RWPE2 (cell line): ENCODE measurements at regions not wholly inside any gene's neighbourhood (a gene's known extent, or its start where the extent isn't known, plus 50 kb on each side); places are given as distances from the start of the nearest gene placed in this dataset.

Experiments
- ATAC-seq: fragments of 200-7000 bp; cut with Tn5 transposase; 3 replicates; pipeline ENCODE4 v1.9.1; 2021; ENCODE audit warnings: low read depth
- DNase-seq: peaks from one replicate; pipeline ENCODE4 v3.0.0-alpha.2; 2020; ENCODE audit warnings: low spot score
- H3K27ac ChIP-seq: fragments of 450-650 bp; 2 replicates; pipeline ENCODE4 v1.5.1; 2017; ENCODE audit warnings: mild to moderate bottlenecking; ENCODE audit not compliant: poor library complexity, severe bottlenecking
- H3K27me3 ChIP-seq: fragments of 250-450 bp; sonication (Bioruptor Pico); 2 replicates; pipeline ENCODE4 v1.5.1; 2021; ENCODE audit warnings: mild to moderate bottlenecking, moderate library complexity; ENCODE audit not compliant: insufficient read depth, poor library complexity, severe bottlenecking
- H3K36me3 ChIP-seq: fragments of 250-450 bp; sonication (Bioruptor Pico); 2 replicates; pipeline ENCODE4 v1.5.1; 2020; ENCODE audit warnings: low read depth, mild to moderate bottlenecking, moderate library complexity
- H3K4me1 ChIP-seq: fragments of 250-450 bp; sonication (Bioruptor Pico); 2 replicates; pipeline ENCODE4 v1.5.1; 2021; ENCODE audit warnings: mild to moderate bottlenecking, moderate library complexity; ENCODE audit not compliant: insufficient read depth, poor library complexity, severe bottlenecking
- H3K4me3 ChIP-seq: fragments of 250-450 bp; sonication (Bioruptor Pico); 2 replicates; pipeline ENCODE4 v1.5.1; 2021; ENCODE audit warnings: mild to moderate bottlenecking, moderate library complexity; ENCODE audit not compliant: severe bottlenecking
- H3K9me3 ChIP-seq: fragments of 250-450 bp; sonication (Bioruptor Pico); 2 replicates; pipeline ENCODE4 v1.5.1; 2021; ENCODE audit warnings: mild to moderate bottlenecking, moderate library complexity; ENCODE audit not compliant: severe bottlenecking
- CTCF ChIP-seq: fragments of 450-650 bp; IDR thresholded peaks from one replicate; pipeline ENCODE4 v1.5.1; 2017; ENCODE audit warnings: mild to moderate bottlenecking, moderate library complexity; ENCODE audit not compliant: poor library complexity, severe bottlenecking

- no peaks in the 10 kb centered on the region for H3K9me3 ChIP-seq
- H3K36me3 ChIP-seq = no peaks in the 10 kb centered on the region
- no peak overlapping the region for H3K27ac ChIP-seq
- no peak for TF ChIP-seq CTCF
- no peak overlapping the region for H3K4me3 ChIP-seq
- ATAC-seq (no peak), DNase-seq (no peak)
- H3K4me1 ChIP-seq = no peaks in the 10 kb centered on the region
- H3K27me3 ChIP-seq = no peaks in the 10 kb centered on the region
Measured at GRCh38 chr17:49908782-49909714, 59.9 kb upstream of the DLX4 start.

- no peak for DNase-seq
Measured at GRCh38 chr17:49910094-49910857, 58.7 kb upstream of the DLX4 start.

GRCh38 chr17:49910858-49911204 is 58.2 kb upstream of the DLX4 start:
- Histone ChIP-seq H3K4me3 (no peak overlapping the region), H3K4me1 (no peaks in the 10 kb centered on the region), H3K9me3 (no peaks in the 10 kb centered on the region), H3K27me3 (no peaks in the 10 kb centered on the region), H3K27ac (no peak overlapping the region), H3K36me3 (no peaks in the 10 kb centered on the region)
- no peak for TF ChIP-seq CTCF
- ATAC-seq = no peak
- DNase-seq = no peak

More at GRCh38 chr17:49910094-49910857, 58.7 kb upstream of the DLX4 start:
- Histone ChIP-seq H3K27me3 (no peaks in the 10 kb centered on the region), H3K36me3 (no peaks in the 10 kb centered on the region), H3K4me1 (no peaks in the 10 kb centered on the region), H3K9me3 (no peaks in the 10 kb centered on the region), H3K4me3 (no peak overlapping the region), H3K27ac (no peak overlapping the region)
- peak; percentile 53; the same call in 2 of the 3 replicates for ATAC-seq
- TF ChIP-seq CTCF = no peak

GRCh38 chr17:49911719-49912118 is 57.3 kb upstream of the DLX4 start:
- H3K27me3 ChIP-seq = no peaks in the 10 kb centered on the region
- H3K9me3 ChIP-seq = no peaks in the 10 kb centered on the region
- no peak overlapping the region for H3K4me3 ChIP-seq
- TF ChIP-seq CTCF = no peak
- no peaks in the 10 kb centered on the region for H3K4me1 ChIP-seq
- ATAC-seq (no peak), DNase-seq (no peak)
- H3K36me3 ChIP-seq = no peaks in the 10 kb centered on the region
- H3K27ac ChIP-seq = no peak overlapping the region
